ENCODE measurements at regions not wholly inside any gene's neighbourhood (a gene's known extent, or its start where the extent isn't known, plus 50 kb on each side); places are given as distances from the start of the nearest gene placed in this dataset.

- no peak for DNase-seq
Observed at GRCh38 chr9:106575823-106576222, 287.1 kb upstream of the ZNF462 start.

DNA sequence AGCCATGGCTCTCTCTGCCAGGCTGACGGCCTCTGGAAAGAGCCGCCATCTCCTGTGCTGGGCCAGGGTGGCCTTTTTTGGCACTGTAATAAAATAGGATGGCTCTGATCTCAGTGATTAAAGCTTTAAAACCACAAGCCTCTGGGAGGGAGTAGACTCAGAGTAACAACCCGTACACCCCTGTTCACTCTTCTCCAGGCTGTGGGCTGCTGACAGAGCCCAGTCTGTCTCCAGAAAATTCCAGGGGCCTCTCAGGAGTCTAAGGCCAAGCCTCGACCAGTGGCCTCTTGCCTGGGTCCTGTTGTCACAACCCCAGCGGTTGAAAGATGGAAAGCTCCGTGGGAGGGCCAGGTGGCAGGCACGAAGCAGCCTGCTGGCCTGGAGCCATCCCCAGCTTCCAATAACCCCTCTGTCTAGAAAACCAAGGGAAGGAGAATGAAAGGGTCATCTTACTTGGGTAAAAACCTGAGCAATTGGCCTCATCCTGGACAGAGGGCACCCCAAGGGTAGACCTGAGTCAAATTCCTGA is 286.7 kb upstream of the ZNF462 start:
- no peak for DNase-seq

GRCh38 chr9:106577121-106577520 is 285.8 kb upstream of the ZNF462 start:
- no peak for DNase-seq

DNA sequence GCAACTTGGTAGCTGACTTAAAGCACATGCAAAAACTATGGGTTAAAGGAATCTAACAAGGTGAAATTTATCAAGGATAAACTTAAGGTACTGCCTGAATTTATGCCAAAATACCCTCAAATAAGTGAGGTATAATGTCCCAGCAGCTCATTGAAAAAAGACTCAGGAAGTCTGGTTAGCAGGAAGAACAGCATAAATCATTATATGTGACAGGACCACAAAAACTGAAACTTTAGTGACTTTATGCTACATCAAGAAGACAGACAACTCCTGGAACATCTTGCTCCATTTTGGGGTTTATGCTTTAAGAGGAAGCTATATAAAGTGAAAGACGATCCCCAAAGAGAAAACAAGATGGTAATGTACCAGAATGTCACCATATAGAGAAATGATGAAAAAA is 282.4 kb upstream of the ZNF462 start:
- DNase-seq = no peak

GRCh38 chr9:106581973-106582372 is 281.0 kb upstream of the ZNF462 start:
- no peak for DNase-seq

- no peak for DNase-seq
Observed at GRCh38 chr9:106583751-106584150, 279.2 kb upstream of the ZNF462 start.

- no peak for DNase-seq
Observed at GRCh38 chr9:106587042-106587441, 275.9 kb upstream of the ZNF462 start.

GRCh38 chr9:106588626-106589025 is 274.3 kb upstream of the ZNF462 start:
- DNase-seq = no peak

DNA sequence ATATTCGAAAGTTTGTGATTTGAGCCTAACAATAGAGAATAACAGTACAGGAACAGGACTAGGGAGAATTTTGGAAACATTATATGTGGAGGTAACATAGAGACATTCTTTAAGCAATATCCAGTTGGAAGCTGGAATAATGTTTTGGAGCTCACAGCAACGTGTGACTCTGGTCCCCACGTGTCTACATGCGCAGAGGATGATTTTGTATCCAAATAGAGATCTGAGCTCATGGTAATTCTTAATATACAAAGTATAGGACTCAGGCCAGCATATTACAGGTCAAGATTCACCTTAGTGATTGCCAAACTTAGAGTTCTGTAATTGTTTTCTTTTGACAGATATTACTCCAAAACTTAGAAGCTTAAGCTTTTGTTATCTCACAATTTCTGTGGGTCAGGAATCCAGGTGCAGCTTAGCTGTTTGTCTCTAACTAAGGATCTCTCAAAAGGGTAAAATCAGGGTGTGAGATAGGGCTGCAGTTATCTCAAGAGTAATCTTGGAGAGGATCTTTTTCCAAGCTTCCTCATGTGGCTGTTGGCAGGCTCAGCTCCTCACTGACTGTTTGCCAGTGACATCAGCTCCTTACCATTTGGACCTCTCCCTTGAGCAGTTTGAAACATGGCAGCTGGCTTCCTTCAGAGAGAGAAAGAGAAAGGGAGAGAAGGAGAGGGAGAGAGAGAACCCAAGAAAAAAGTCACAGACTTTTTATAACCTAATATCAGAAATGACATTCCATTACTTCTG is 272.0 kb upstream of the ZNF462 start:
- no peak for DNase-seq

DNA sequence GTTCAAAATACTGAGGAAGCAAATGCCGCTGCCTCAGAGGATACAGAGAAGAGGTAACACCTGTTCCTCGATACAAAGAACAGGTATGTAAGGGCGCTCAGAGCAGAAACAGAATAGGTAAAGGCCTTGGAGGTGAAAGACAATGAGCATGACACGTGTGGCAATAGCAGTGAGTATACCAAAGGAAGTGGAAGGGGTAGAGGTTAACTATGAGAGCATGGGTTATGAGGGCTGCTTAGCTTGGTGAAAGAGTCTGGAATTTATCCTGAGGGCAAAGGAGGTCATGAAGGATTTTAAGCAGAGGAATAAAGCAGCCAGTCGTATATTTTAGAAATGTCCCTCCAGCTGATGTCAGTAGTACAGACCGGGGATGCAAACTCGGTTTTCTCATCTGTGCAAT is 269.8 kb upstream of the ZNF462 start:
- no peak for DNase-seq

DNA sequence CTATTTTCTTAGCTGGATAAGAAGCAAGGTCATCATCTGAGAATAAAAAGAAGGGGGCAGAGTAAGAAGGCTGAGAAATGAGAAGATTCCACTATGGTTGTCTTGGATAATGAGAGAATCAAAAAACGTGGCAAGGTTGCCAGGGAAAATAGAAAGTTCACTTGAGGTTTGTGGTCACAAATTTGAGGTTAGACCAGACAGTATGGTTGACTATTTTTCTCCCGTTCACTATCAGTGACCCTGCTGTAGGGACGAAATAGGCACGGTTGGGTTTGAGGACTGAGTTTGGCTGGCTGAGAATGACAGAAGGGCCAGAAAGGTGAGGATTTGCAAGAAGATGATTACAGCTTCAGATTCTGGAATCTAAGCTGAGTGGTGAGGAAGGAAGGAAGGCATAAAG is 266.0 kb upstream of the ZNF462 start:
- DNase-seq = no peak

DNA sequence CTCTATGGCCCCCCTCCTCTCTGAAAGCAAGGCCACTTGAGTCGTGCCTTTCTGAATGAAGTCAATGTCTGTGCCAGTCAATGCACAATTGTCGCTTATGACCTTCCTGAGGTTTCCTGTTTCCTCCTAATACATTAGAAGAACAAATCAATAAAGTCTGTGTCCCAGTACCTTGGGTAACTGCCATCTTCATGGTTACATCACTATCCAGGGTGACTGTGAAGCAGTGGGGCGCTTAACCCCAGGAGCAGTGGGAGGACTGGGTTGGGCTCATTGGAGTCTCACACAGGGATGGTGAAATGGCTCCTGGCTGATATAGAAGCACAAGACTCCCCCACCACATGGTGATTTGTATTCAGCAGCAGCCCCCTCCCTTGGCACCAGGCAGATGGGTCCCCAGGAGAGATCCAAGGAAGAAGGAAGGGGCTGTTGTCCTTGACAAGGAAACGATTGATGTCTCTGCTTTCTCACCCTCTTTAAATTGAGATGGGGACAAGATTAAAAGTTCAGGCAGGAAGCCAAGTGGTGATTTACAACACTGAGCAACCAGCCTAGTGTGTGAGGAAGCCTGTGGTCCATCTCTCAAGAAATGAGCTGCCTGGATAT is 261.9 kb upstream of the ZNF462 start:
- DNase-seq = no peak

DNA sequence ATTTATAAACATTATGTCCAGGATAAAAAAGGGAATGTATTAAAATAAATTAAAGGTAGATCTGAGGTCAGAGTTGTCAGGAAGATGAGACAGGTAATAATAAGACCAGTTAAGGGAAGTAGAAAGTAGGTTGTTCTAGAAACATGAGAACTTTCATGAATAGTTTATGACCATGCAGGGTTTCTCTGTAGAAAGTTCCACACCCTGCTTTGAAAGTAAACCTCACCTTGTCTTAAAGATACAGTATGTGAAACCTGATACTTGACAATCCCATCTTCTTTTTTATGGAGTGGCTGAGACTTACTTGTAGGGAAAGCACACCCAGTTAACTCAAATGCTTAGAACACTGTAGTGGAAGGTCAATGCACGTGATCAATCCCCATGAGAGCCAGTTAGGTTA is 260.6 kb upstream of the ZNF462 start:
- DNase-seq = no peak

DNA sequence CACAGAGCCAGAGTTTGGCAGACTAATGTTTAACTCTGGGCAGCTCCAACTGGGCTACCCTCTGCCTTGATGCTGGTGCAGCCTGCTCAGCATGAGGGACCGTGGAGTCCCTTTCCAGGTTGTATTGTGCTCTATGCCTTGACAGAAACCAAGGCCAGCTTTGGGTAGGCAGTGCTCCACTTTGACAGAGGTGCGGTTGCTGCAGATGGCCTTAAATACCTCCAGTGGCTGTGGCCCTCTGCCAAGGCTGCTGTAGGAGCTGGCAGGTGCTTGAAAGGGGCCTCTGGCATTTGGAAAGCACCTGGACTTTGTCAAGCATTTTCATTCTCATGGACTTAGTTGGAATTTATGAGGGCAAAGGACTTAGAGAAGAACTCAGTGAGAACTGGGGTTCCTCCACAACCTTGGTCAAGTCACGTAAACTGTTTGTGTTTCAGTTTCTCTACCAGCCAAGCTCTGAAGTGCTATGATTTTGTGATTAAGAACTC is 249.7 kb upstream of the ZNF462 start:
- peak; percentile 84 for DNase-seq

GRCh38 chr9:106615118-106615889 is 247.7 kb upstream of the ZNF462 start:
- no peak for DNase-seq

DNA sequence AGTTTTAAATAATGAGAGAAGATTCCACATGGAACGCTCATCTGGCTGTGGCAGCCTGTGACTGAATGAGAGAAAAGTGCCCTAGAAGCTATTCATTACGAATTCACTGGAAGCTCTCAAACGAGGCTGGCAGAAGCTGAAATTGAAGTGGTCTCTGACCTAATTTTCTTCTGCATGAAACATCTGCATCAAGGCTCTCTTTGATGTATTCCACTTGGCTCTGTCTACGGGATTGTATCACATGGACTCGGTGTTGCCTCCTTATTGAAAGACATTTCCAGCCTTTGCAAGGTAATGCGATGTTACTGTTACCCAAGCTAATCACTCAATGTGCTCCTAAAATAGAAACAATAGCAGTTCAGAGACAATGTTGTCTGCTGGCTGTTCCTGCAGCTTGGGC is 246.9 kb upstream of the ZNF462 start:
- DNase-seq = no peak

DNA sequence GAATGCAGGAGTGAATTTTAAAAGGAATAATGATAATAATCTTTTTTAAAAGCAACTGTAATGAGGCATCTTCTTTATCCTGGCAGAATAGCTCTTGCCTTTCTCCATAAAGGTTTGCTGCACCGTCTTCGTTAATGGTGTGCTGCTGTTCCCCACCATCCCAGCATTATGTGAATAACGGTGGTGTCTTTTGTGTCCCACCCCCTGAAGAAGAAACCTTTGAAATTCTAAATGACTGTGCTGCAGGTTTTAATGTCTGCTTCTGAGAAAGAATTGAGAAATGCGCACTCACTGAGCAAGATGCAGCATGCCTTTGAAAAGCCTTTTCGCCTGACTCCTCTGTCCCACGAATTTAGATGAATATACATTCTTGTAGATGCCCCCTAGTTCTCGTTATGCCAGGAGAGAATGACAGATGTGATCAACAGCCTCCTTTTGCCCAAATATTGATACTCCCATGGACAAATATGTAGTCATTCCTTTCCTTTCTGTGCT is 246.1 kb upstream of the ZNF462 start:
- no peak for DNase-seq

- no peak for DNase-seq
Observed at GRCh38 chr9:106619211-106619610, 243.8 kb upstream of the ZNF462 start.

DNA sequence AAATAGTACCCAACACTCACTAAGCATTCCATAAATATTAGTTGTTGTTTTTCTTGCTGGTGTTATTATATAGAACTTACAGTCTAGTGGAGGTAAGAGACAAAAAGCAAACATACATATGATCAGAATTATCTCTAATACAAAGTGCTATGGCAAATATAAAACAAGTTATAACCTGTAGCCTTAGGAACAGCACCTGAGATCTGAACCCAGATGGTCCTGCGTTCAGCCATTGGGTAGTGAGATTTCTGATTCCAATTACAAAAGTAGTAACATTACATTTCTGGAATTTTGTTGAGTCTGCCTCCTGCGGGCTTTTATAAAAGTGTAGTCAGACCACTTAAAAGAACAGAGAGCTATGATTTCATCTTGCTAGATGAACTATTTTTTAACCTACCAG is 242.9 kb upstream of the ZNF462 start:
- DNase-seq = no peak

DNA sequence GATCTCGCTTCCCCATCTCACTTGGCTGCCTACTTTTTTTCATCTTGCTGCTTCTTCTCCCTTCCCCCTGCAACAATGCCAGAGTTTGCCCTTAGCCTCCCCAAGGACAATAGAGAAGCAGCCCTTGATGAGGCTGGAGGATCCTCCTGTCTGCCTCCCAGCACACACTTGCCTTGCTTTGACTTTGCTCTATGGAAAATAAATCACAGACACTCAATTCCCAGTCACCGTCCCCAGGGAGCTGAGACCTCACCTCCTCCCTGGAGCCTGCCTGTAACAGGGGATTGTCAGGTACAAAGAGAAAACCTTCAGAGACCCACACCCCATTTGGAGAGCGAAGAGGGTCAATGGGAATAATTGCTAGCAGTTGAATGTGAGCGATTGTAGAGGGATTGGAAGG is 242.1 kb upstream of the ZNF462 start:
- DNase-seq = no peak

GRCh38 chr9:106621313-106622163 is 241.4 kb upstream of the ZNF462 start:
- DNase-seq = peak; percentile 82

- DNase-seq = peak; percentile 82
Observed at GRCh38 chr9:106622164-106622487, 240.8 kb upstream of the ZNF462 start.

- no peak for DNase-seq
Observed at GRCh38 chr9:106623558-106623957, 239.4 kb upstream of the ZNF462 start.
